Neural cell (in vitro differentiated cells): ENCODE measurements at regions not wholly inside any gene's neighbourhood (a gene's known extent, or its start where the extent isn't known, plus 50 kb on each side); places are given as distances from the start of the nearest gene placed in this dataset.

Source experiments
- H2AFZ ChIP-seq: fragments of 200-600, 300-800 bp; sonication (generic), shearing (Covaris generic); 2 replicates; pipeline ENCODE4 v1.6.0; 2014; ENCODE audit warnings: low read depth, mild to moderate bottlenecking, antibody characterized with exemption, low read length, moderate library complexity
- H3F3A ChIP-seq: fragments of 200-600 bp; shearing (Covaris generic); 2 replicates; pipeline ENCODE4 v1.6.1; 2016; ENCODE audit warnings: mild to moderate bottlenecking, moderate library complexity, mixed read lengths, antibody characterized with exemption, low read length; ENCODE audit not compliant: insufficient read depth, poor library complexity, severe bottlenecking
- H3K27ac ChIP-seq: fragments of 200-600, 300-800 bp; sonication (generic), shearing (Covaris generic); 2 replicates; pipeline ENCODE4 v1.5.1; 2014; ENCODE audit warnings: mild to moderate bottlenecking, low read length, moderate library complexity
- H3K27me3 ChIP-seq: fragments of 300-800, 200-600 bp; sonication (generic), shearing (Covaris generic); 2 replicates; pipeline ENCODE4 v1.6.0; 2014; ENCODE audit warnings: mild to moderate bottlenecking, low read depth, low read length, moderate library complexity; ENCODE audit not compliant: insufficient read depth
- H3K36me3 ChIP-seq: fragments of 300-800, 200-600 bp; sonication (generic), shearing (Covaris generic); 2 replicates; pipeline ENCODE4 v1.5.1; 2014; ENCODE audit warnings: mild to moderate bottlenecking, antibody characterized with exemption, low read length, moderate library complexity; ENCODE audit not compliant: insufficient read depth
- H3K4me2 ChIP-seq: fragments of 300-800, 200-600 bp; sonication (generic), shearing (Covaris generic); 2 replicates; pipeline ENCODE4 v1.6.0; 2014; ENCODE audit warnings: mild to moderate bottlenecking, low read length
- H3K4me3 ChIP-seq: fragments of 300-800, 200-600 bp; sonication (generic), shearing (Covaris generic); 2 replicates; pipeline ENCODE4 v1.5.1; 2014; ENCODE audit warnings: mild to moderate bottlenecking, low read length, moderate library complexity
- H3K79me2 ChIP-seq: fragments of 200-600 bp; shearing (Covaris generic); replicated peaks from 2 replicates; pipeline ENCODE4 v1.6.0; 2014; ENCODE audit warnings: mild to moderate bottlenecking, low read length, moderate library complexity; ENCODE audit not compliant: insufficient read depth
- H3K9ac ChIP-seq: fragments of 300-800, 200-600 bp; sonication (generic), shearing (Covaris generic); 2 replicates; pipeline ENCODE4 v1.6.1; 2016; ENCODE audit warnings: mild to moderate bottlenecking, low read length, mixed read lengths
- H3K9me2 ChIP-seq: fragments of 200-600 bp; shearing (Covaris generic); 2 replicates; pipeline ENCODE4 v1.6.1; 2016; ENCODE audit warnings: mild to moderate bottlenecking, low read length, mixed read lengths; ENCODE audit not compliant: insufficient read depth
- H3K9me3 ChIP-seq: fragments of 200-600, 300-800 bp; sonication (generic), shearing (Covaris generic); 2 replicates; pipeline ENCODE4 v1.6.1; 2016; ENCODE audit warnings: mild to moderate bottlenecking, mixed run types, low read length, moderate library complexity, mixed read lengths
- H4K20me1 ChIP-seq: fragments of 200-600 bp; shearing (Covaris generic); 2 replicates; pipeline ENCODE4 v1.6.1; 2016; ENCODE audit warnings: mild to moderate bottlenecking, mixed run types; ENCODE audit not compliant: insufficient read depth
- CTCF ChIP-seq: fragments of 450-650 bp; IDR thresholded peaks from 2 replicates; pipeline ENCODE4 v1.5.1; 2014; ENCODE audit warnings: antibody characterized with exemption, mild to moderate bottlenecking, moderate library complexity; ENCODE audit not compliant: poor library complexity, severe bottlenecking
- EP300 ChIP-seq: fragments of 450-650 bp; conservative IDR thresholded peaks from 2 replicates; pipeline ENCODE4 v1.6.1; 2014; ENCODE audit warnings: antibody characterized with exemption, mild to moderate bottlenecking, moderate library complexity; ENCODE audit not compliant: poor library complexity, severe bottlenecking
- EZH2 ChIP-seq: fragments of 200-600, 300-800 bp; shearing (Covaris generic), sonication (generic); IDR thresholded peaks from 2 replicates; pipeline ENCODE4 v1.6.1; 2014; ENCODE audit warnings: antibody characterized with exemption, low read length, borderline replicate concordance, mild to moderate bottlenecking; ENCODE audit not compliant: insufficient read depth, poor library complexity, severe bottlenecking
- MXI1 ChIP-seq: fragments of 450-650 bp; conservative IDR thresholded peaks from 2 replicates; pipeline ENCODE4 v1.6.1; 2014; ENCODE audit warnings: antibody characterized with exemption, mild to moderate bottlenecking; ENCODE audit not compliant: poor library complexity, severe bottlenecking
- POLR2AphosphoS5 ChIP-seq: IDR thresholded peaks from 2 replicates; pipeline ENCODE4 v1.6.1; 2012
- RAD21 ChIP-seq: fragments of 450-650 bp; conservative IDR thresholded peaks from 2 replicates; pipeline ENCODE4 v1.6.1; 2014; ENCODE audit warnings: antibody characterized with exemption, mild to moderate bottlenecking, moderate library complexity
- REST ChIP-seq: IDR thresholded peaks from 2 replicates; pipeline ENCODE4 v1.6.1; 2012; ENCODE audit warnings: borderline replicate concordance
- SMC3 ChIP-seq: fragments of 450-650 bp; conservative IDR thresholded peaks from 2 replicates; pipeline ENCODE4 v1.6.1; 2014; ENCODE audit warnings: antibody characterized with exemption, mild to moderate bottlenecking, moderate library complexity; ENCODE audit not compliant: poor library complexity
- TAF1 ChIP-seq: IDR thresholded peaks from 2 replicates; pipeline ENCODE4 v1.6.1; 2012; ENCODE audit warnings: low read depth

DNA sequence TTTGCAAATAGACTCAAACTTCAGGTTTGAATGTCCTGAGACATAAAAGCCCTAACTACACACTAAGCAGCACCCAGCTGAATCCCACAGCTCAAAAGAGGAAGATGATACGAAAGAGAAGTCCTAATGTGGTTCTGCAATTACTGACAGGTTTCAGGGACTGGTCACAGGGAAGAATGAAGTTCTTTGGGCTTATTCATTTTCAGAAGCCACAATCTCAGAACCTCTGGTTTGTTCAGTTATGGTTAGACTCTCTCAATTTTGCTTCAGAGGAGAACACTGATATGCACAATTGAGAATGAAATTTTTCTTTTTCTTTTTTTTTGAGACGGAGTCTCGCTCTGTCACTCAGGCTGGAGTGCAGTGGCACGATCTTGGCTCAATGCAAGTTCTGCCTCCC lies 94.6 kb upstream of the FAM180A start:
- Histone ChIP-seq H3K9ac (no peak overlapping the region), H3K4me2 (no peak overlapping the region), H3K9me2 (no peaks in the 10 kb centered on the region), H3K27ac (no peak overlapping the region), H2AFZ (no peak overlapping the region), H3K4me3 (no peak overlapping the region), H3K79me2 (no peaks in the 10 kb centered on the region), H3K9me3 (no peaks in the 10 kb centered on the region), H3K27me3 (no peaks in the 10 kb centered on the region), H3K36me3 (no peaks in the 10 kb centered on the region), H4K20me1 (no peaks in the 10 kb centered on the region), H3F3A (no peaks in the 10 kb centered on the region)
- TF ChIP-seq TAF1 (no peak), SMC3 (no peak), RAD21 (no peak), CTCF (no peak), EP300 (no peak), REST (no peak), POLR2AphosphoS5 (no peak), EZH2 (no peak), MXI1 (no peak)

DNA sequence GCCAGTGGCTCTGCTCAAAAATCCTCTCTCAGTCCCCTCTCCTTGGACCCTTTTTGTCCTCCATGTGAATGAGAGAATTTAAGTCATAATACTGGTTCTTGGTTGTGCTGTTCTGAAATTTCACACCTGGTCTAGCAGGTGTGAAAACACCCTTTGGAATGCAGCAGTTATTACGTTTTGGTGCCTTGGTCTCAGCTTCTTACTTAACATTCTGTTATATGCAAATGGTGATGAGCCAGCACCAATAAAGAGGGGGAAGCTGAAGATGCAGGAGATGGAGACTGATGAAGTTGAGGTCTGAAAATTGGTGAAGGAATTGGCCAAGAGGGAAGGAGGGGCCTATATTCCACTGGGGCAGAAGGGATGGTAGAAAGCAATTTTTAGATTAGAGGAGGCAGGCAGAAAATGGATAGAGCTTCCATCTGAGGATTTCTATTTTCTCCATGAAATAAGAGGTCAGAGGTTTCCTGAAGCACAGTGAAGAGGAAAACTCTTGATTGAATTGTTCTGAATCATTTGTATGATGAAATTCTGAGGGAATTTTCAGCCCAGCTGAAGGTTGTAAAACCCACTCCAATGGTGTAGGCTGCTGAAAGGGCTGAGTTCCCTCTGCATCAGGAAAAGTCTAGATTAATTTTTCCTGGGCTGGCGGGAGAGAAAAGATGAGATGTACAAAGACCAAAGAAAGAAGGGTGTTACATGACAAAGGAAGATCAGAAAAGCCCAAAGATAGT lies 94.0 kb upstream of the FAM180A start:
- H3K9me3 ChIP-seq: no peaks in the 10 kb centered on the region

More for the DNA sequence above, 94.0 kb upstream of the FAM180A start:
- Histone ChIP-seq H4K20me1 (no peaks in the 10 kb centered on the region), H3K79me2 (no peaks in the 10 kb centered on the region), H3K9ac (no peak overlapping the region), H3K4me3 (no peak overlapping the region), H3K36me3 (no peaks in the 10 kb centered on the region), H3F3A (no peaks in the 10 kb centered on the region), H3K9me2 (no peaks in the 10 kb centered on the region), H3K27ac (no peak overlapping the region), H3K27me3 (no peaks in the 10 kb centered on the region), H2AFZ (no peak overlapping the region), H3K4me2 (no peak overlapping the region)
- TF ChIP-seq EZH2: no peak
- TF ChIP-seq CTCF: no peak
- TF ChIP-seq POLR2AphosphoS5: no peak
- TF ChIP-seq REST: no peak
- no peak for TF ChIP-seq SMC3
- no peak for TF ChIP-seq RAD21
- no peak for TF ChIP-seq TAF1
- TF ChIP-seq MXI1: no peak
